BE2C (cell line): ENCODE measurements at regions not wholly inside any gene's neighbourhood (a gene's known extent, or its start where the extent isn't known, plus 50 kb on each side); places are given as distances from the start of the nearest gene placed in this dataset.
"Not testable (repeated sequence)": the region's sequence is repeated elsewhere in the genome, so short reads cannot be mapped to it uniquely, and the experiment has no call there.

Experiments used
- DNase-seq: peaks from one replicate; pipeline ENCODE4 v3.0.0-alpha.2; 2020
- H3K27me3 ChIP-seq: fragments of 250-450 bp; sonication (Bioruptor Pico); 2 replicates; pipeline ENCODE4 v1.5.1; 2020; ENCODE audit warnings: mild to moderate bottlenecking
- H3K36me3 ChIP-seq: fragments of 250-450 bp; sonication (Bioruptor Pico); 2 replicates; pipeline ENCODE4 v1.5.1; 2020; ENCODE audit warnings: mild to moderate bottlenecking
- H3K4me1 ChIP-seq: fragments of 250-450 bp; sonication (Bioruptor Pico); 2 replicates; pipeline ENCODE4 v1.5.1; 2020
- H3K4me3 ChIP-seq: 2 replicates; pipeline ENCODE4 v1.5.1; 2011; ENCODE audit warnings: low read depth, low read length
- H3K9me3 ChIP-seq: fragments of 250-450 bp; sonication (Bioruptor Pico); 2 replicates; pipeline ENCODE4 v1.5.1; 2020
- CTCF ChIP-seq: IDR thresholded peaks from 2 replicates; pipeline ENCODE4 v1.5.1; 2012; ENCODE audit warnings: mild to moderate bottlenecking, low read depth, low read length

GRCh38 chr5:1654786-1655495 is 131.2 kb upstream of the LPCAT1 start:
- Histone ChIP-seq H3K9me3 (no peaks in the 10 kb centered on the region), H3K27me3 (peaks cover 59% of the 10 kb centered on the region), H3K4me1 (no peaks in the 10 kb centered on the region), H3K4me3 (no peak overlapping the region), H3K36me3 (no peaks in the 10 kb centered on the region)
- no peak for TF ChIP-seq CTCF
- DNase-seq: no peak

GRCh38 chr5:1653698-1654651 is 130.2 kb upstream of the LPCAT1 start:
- peak; percentile 14; the same call in 1 of the 2 replicates for TF ChIP-seq CTCF
- H3K36me3 ChIP-seq, H3K4me1 ChIP-seq, H3K9me3 ChIP-seq, DNase-seq: not testable (repeated sequence)
- H3K27me3 ChIP-seq: peaks cover 49% of the 10 kb centered on the region
- 0 out of 2 replicates have a peak overlapping the region, but pooled peaks have one; percentile 14 for H3K4me3 ChIP-seq

GRCh38 chr5:1652873-1653697 is 129.3 kb upstream of the LPCAT1 start:
- TF ChIP-seq CTCF: no peak
- Histone ChIP-seq H3K9me3 (no peaks in the 10 kb centered on the region), H3K4me3 (peak overlapping the region; percentile 14; the same call in 1 of the 2 replicates), H3K36me3 (no peaks in the 10 kb centered on the region), H3K4me1 (no peaks in the 10 kb centered on the region), H3K27me3 (peaks cover 40% of the 10 kb centered on the region)
- no peak for DNase-seq

GRCh38 chr5:1651971-1652872 is 128.5 kb upstream of the LPCAT1 start:
- H3K27me3 ChIP-seq: peaks cover 33% of the 10 kb centered on the region
- no peak for TF ChIP-seq CTCF
- no peak overlapping the region for H3K4me3 ChIP-seq

GRCh38 chr5:1651250-1651649 is 127.5 kb upstream of the LPCAT1 start:
- Histone ChIP-seq H3K36me3 (no peaks in the 10 kb centered on the region), H3K27me3 (peaks cover 25% of the 10 kb centered on the region), H3K9me3 (no peaks in the 10 kb centered on the region), H3K4me3 (no peak overlapping the region), H3K4me1 (no peaks in the 10 kb centered on the region)
- TF ChIP-seq CTCF: no peak
- no peak for DNase-seq

More at GRCh38 chr5:1651971-1652872, 128.5 kb upstream of the LPCAT1 start:
- no peak for DNase-seq
- H3K4me1 ChIP-seq: no peaks in the 10 kb centered on the region
- no peaks in the 10 kb centered on the region for H3K36me3 ChIP-seq
- H3K9me3 ChIP-seq: no peaks in the 10 kb centered on the region
